Stimulated activated CD8-positive, alpha-beta memory T cell treated with anti-CD3 and anti-CD28 coated beads, Interleukin-12 subunit alpha, Interleukin-12 subunit beta, amount 100 ng/mL, for 24 hours (primary cell): ENCODE measurements at regions not wholly inside any gene's neighbourhood (a gene's known extent, or its start where the extent isn't known, plus 50 kb on each side); places are given as distances from the start of the nearest gene placed in this dataset.

Source experiments
- DNase-seq: peaks from one replicate; pipeline ENCODE4 v3.0.0-alpha.2; 2020; ENCODE audit errors: extremely low read depth

DNA sequence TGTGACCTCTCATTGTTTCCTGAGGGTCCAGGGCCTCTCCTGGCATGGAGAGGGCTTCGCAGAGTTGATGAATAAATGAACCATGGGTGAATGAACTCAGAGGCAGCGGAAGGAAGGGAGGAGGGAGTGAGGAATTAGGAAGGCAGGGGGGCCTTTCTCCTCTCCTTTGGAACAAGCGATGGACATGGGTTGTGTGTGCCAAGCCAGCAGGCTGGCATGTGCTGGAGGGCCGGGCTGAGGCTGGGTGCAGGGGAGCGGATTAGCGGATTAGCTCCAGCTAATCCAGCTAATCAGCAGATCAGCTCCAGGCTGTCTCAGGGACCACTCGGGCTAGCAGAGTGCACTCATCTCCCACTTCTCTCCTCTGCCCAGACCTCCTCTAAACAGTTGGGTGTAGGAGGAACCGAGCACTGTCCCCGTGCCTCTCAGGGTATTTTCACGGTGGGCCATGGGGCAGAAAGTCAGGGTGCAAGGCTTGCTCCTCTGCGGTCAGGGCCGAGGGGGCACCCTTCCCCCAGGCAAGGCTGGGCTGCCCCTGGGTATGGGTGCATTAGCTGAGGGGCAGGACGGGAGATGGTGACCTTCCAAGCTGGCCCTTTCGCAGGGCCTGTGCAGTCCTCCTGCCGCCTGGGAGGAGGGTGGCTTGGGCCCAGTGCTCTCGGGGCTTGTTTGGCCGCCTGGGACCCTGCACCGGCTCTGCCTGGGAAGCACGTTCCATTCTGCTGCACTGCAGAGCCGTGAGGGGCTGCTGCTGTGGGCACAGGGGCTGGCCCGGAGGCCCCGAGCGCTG is 120.3 kb upstream of the B3GAT1 start:
- DNase-seq: no peak

DNA sequence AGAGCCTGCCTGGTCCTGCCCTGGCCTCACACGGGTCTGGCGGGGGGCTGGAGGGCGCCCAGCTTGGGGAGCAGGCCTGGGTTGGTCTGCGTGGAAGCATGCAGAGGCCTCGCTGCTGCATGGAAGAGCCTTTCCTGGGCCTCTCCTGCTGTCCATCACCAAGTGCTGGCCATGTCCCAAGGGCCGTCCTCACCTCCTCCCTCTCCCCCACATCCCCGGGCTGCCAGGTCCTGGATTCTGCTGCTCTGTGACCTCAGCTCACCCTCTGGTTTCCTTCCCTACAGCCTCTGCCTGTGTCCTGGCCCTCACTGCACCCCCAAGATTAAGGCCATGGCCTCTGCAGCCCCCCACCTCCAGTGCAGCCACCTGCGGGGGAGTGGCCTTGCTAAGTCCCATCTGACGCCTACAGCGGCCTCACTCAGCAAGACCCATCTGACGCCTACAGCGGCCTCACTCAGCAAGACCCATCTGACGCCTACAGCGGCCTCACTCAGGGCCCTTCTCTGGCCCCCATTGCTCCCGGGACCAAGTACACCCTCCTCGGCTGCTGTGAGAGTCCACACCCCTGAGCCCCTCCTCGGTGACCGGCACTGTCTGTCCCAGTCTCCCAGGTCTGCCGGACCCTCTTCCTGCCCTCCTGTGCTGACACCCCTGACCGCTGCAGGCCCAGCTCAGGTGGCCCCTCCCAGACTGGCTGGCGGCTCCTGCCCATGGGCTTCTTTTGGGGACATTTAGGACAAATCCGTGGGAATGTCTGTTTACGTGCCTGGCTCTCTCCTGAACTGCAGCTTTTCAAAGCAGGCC is 119.5 kb upstream of the B3GAT1 start:
- DNase-seq: no peak

DNA sequence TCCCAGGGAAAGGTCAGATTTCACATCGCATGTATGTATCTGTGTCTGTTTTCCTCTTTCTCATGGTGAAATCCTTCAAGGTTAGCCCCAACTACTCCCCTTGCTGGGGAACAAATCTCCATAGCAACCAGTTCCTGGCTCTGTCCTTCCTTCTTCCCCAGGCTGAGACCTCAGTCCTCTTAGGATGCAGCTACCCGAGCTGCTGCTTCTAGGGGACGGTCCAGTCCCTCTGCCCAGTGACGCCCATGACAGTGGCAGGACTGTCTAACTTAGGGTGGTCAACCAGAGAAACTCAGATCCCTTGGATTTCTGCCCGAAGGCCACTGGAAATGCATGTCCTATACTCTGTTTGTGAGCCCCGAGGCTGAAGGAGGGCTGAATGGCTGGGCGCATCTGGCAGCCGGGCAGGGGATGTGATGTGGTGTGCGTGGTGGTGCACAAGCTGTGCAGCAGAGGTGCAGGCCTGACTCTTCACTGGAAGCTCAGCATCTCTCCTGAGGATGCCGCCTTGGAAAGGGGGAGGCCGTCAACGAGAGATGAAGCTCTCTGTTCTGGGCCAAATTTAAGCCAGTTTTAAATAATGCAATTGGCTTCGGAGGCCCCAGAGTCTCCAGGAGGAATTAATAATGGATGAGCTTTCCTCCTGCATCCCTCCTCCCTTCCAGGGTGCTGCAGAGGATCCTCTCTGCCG is 118.7 kb upstream of the B3GAT1 start:
- no peak for DNase-seq

DNA sequence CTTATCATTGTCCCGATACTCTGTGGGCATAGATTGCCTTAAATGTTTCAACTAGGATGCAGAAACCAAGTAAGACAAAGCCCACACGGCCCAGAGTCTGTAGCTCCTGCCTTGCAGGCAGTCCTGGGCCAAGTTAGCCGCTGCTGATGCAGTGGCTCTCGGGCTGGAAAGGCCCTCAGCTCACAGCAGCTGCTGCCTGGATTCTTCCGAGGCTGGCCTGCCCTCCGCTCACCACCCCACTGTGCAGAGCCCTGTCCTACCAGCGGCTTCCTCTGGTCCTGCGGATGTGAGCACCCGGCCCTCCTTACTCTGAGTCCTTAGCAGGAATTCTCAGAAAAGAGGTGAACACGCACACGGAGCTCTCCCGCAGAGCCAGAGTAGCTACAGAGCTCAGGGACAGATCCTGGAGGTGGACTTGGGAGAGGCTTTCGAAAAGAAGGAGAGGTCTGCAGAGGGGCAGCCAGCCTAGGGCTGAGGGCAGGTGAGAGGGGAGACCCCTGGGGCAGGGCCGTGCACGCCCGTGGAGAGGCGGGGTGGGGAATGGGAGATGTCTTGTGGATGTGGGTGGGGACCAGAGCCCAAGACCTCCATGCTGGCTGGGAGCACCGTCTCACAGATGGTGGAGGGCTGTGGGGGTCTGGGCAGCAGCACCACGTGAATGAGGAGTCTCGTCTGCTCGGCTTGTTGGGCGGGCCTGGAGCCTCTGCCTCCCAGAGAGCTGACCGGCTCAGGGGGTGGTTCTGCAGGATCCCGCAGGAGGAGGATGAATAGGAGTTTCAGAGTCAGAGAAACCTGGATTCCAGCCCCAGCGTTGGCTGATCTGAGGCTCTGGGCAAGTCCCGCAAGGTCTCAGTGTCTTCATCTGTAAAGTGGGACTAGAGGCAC is 117.4 kb upstream of the B3GAT1 start:
- no peak for DNase-seq

DNA sequence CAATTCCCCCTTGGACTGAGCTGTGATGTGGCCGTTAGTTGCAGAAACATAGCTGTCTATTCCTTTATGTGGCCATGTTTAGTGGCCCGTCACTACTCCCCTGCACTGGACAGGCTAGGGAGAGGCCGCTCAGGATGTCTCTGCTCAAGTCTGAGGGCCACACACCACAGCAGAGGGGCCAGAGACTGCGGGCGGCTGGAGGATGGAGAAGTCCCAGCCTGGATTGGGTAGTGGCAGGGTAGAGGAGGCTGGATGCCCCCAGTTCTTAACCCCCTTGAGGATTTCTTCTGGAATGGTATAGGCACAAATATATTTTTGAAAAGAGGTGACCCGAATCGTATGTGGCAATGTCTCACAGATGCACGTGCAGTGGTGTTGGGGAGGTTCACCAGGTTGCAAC is 116.4 kb upstream of the B3GAT1 start:
- DNase-seq: no peak

DNA sequence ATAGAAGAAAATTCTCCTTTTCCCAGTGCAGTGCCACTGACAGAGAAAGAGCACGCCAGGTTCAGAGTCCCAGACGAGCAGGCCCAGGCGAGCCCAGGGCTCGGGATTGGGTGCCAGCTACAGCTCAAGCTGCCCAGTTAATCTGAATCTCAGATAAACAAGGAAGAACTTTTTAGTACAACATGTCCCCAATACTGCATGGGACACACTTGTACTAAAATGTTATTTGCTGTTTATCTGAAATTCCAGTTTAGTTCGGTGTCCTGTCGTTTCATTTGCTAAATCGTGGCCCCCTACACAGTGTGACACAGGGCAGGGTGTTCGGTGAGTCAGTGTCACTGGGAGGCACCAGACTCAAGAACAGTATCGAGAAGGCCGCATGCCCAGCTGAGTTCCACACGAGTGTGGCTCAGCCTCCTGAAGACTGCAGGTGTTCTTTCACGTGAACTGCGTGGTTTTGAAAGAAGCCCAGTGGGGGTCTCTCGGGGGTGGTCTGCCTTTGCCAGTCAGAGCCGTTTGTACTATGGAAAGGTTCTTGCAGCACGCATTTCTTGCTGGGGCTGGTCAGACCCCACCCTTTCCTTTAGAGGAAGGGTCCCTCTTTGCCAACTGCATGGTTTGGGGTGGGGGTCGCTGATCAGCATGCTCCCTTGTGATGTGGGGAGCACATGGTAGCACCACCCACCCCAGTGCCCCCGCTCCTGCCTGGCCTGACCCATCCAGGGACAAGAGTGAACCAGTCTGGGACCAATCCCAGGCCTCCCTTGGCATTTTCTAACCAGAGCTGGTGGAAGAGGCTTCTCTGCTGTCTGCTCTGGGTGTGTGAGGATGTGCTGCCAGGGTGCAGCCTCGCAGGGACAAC is 115.6 kb upstream of the B3GAT1 start:
- no peak for DNase-seq

DNA sequence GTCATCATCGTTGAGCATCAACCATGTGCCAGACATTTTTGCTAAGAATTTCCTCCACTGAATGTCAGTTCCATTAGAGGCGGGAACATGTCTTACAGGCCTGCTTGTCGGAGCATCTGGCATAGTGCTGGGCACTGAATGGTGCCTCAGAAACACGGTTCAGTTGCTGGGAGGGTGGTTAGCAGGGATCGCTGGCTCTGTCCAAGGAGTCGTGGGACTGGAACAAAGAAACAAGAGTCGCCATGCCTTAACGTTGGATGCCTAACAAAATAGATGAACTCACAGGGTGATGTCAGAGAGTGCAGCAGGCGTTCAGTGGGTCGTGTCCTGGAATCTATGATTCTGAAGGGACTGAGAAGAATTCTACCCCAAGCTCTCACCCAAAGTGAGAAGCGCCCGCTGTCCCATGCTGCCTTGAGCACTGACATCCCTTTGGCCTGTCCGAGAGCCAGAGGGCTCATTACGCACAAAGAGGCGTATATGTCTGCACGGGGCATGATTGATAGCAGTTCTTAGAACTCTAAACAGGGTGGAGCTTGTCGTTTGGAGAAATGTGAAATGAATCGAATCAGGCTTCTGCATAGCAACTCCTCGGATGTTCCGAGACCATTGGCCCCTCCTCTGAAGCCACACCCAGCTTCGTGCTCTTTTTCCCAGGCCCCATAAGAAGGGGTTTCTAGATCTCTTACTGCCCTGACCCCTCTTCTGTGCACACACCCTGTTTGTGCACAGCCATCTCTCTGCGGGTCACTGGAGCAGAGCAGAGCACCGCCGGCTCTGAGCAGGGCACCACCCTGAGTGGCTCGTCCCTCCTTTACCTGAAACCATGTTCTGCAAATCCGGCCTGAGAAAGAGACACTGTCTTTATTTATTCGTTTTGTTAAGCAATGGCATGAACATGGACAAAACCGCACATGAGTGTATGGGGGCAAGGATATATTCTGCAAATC is 113.1 kb upstream of the B3GAT1 start:
- DNase-seq: no peak

DNA sequence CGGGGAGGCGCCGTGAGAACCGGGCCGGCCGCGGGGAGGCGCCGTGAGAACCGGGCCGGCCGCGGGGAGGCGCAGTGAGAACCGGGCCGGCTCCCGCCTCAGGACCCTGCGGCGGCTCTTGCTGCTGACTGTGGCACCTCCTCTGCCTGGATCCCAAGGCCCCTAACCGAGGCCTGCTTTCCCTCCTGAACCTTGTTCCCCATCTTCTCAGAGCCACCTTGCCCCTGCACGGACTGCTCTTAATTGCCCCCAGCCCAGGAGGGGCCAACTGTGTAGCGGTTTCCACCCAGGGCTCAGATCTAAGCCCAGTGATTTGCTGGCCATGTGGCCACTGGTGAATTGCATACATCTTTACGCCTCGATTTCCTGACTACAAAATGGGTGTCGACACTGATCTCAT is 112.2 kb upstream of the B3GAT1 start:
- DNase-seq: no peak

DNA sequence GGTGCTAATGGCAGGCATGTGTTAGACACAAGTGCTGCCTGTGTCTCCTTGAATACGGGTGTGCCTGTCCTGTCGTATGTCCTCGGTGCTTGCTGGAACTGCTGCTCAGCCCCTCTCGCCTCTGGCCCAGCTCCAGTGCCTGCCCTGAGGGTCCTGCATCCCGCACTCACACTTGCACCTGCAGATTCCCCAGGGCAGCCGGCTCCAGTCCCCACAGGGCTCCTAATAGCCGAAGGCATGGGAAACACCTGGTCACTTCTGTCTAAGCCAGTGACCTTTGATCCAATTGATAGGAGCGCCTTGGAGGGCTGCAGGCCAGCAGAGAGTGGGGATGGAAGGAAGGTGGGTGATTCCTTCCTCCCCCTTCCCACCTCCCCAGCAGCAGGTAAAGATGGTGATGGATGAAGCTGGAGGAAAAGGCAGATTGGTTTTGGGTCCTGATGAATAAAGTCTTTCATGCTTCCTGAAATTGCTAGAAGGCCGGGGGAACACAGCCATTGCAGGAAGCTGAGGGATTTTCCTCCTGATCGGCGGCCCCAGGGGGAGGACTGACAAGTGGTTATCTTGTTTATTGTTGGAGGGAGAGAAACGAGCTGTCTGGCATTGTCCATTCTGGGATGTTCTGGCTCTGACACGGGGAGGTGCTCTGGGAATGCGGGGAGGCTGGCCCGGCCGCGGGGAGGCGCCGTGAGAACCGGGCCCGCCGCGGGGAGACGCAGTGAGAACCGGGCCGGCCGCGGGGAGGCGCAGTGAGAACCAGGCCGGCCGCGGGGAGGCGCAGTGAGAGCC is 110.9 kb upstream of the B3GAT1 start:
- no peak for DNase-seq

DNA sequence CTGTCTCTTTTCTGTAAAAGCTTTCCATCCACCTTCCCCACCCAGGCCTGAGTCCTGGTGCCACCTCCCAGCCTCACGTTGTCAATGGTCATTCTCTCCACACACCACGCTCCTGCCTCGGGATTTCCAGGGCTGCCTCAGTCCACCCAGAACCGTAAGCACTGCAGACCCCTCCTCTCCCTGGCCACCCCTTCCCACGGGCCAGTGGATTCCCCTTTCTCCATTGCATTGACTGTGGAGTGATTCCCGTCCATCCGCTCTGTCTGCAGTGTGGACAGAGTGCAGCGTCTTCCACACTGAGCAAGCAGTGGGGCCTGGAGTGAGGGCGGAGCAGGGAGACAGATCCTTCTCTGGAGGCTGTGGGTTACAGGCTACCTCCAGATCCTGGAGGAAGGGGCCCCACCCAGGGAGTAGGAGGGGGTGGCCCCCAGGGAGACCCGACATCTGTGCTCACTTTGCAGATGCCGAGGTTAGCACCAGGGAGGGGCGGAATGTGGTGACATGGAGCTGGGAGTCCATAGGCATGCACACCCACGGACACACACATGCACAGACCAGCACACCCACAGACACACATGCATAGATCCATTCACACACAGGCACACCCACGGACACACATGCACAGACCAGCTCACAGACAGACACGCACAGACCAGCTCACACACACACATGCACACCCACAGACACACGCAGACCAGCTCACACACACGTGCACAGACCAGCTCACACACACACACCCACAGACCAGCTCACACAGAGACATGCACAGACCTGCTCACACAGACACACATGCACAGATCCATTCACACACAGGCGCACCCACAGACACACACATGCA is 109.6 kb upstream of the B3GAT1 start:
- DNase-seq: no peak

DNA sequence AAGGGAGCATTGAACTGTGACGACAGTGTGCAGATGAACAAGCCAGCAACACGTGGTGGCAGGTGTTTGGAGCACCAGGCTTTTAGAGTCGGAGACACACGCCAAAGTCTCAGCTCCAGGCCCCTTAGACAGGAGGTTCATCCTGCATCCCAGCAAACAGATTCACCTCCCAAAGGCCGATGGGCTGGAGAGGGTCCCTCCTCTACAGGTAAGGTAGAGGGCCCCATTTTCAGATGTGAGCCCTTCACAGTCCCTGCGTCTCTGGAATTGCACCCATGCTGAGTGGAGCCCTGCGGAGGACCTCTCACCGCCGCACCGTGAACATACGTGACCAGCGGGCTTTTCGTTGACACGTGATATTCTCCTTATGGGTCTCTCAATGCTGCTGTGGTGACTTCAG is 109.0 kb upstream of the B3GAT1 start:
- no peak for DNase-seq

DNA sequence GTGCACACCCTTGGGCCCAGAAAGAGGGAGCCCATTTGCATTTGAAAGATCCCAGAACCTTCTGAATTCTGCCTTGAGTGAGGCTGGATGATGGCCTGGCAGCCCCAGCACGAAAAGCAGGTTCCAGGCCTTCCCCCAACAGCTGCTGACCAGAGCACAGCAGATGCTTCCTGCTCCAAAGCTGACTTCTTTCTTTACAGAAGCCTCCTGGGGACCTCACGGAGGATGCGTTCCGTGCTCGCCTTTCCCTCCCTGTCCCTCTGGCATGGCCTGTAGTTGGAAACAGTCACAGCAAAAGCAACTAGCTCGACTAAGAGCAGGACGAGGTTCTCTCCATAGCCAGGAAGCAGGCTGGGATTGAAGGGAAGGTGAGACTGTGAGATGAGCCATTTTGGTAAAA is 107.7 kb upstream of the B3GAT1 start:
- no peak for DNase-seq

DNA sequence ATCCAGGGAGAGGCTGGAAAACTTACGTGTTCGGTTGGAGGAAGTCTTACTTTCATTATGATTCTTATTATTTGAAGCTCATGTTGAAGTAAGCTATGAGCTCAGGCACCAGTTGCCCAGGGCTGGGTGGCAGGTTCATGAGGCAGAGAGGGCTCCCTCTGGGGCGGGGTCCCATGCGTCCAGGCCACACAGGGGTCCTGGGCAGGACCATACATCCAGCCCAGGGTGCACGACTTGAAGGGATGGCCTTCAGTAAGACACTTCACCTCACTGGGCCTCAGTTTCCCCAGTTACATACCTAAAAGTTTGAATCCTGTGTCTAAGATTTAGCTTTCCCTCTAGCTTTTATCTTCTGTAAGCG is 107.3 kb upstream of the B3GAT1 start:
- no peak for DNase-seq

DNA sequence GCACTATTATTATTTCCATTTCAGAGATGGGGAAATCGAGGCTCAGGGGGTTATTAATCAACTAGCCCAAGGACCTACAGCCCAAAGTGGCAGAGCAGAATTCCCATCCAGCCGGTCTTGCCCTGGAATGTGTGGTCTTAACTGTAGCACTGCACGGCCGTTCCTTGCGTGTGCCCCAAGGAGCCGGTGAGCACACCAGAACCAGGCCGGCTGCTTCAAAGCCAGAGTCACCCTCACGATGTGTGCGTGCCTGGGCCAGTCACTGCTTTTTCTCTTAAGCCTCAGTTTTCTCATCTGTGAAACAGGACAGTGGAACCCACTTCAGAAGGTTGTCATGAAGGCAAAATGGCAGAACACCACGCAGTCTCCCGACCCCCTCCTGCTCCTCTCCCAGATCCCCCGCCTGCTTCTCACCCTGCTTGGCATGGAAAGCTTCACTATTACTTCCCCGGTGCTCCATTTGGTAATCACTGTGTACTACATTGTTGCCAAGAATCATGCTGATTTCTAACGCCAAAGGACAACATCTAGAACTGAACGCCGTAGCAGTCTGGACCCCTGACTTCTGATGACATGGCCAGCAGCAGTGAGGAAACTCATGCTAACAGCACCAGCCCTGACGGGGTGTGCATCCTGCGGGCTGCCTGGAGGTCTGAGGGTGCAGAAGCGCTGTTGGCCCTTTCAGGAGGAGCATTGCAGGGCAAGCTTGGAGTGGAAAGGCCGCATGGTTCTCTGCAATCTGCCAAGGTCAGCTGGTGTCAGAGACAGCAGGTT is 106.8 kb upstream of the B3GAT1 start:
- DNase-seq: no peak

DNA sequence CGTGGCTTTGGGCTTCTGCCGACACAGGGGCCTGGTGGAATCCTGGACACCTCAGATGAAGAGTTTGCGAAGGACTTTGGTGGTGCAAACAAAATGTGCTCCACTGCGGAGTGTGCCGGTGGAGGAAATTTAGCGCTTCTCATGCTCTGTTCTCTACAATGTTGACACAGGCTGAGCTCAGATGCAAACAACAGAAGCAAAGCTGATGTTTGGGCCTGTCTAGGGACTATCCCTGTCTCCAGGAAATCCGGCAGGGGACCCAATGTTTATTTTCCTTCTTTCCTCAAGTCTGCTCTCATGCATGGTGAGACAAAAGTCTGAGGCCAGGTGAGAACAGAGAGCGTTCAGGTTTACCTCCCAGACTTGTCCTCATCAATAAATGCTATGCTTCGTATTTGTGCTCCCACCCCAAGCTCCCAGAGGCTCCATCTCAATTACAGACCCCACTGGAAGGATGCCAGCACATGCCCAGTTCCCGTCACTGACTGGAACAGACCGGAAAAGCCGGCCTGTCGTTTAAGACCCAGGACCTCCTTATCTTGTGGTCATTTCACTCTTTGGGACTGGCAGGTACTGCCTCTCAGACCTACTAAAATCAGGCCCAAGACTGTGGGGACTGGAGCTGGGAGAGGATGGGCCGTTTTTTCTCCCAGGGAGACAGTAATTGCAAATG is 105.7 kb upstream of the B3GAT1 start:
- DNase-seq: no peak

DNA sequence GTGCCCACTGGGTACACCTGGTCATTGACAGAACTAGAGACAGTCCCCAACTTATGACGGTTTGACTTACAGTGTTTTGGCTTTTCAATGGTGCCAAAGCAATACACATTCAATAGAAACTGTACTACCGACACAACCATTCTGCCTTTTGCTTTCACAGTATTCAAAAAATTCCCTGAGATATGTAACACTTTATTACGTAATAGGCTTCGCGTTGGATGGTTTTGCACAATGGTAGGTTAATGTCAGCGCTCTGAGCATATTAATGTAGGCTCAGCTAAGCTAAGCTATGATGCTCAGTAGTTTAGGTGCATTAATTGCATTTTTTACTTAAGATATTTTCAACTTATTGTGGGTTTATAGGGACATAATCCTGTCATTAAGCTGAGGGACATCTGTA is 105.1 kb upstream of the B3GAT1 start:
- DNase-seq: no peak

DNA sequence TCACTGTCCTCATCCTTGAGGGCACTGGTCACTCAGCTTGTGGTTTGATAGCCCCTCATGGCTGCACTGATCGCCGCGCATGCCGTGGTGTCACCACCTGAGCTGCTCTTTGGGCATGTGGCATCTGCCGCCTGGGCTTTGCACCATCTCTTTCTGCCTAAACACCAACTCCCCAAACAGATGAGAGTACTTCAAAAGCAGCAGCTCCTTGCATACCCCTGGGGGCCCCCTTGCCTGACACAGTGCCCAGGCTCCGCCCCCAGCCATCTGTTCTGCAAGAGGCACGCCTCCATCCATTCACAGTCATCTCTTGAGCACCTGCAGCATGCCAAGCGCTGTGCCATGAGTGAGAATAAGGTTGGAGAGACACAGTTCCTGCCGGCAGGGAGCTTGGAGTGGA is 104.5 kb upstream of the B3GAT1 start:
- no peak for DNase-seq
